Heart left ventricle (tissue), 16 donors: ENCODE measurements at regions not wholly inside any gene's neighbourhood (a gene's known extent, or its start where the extent isn't known, plus 50 kb on each side); places are given as distances from the start of the nearest gene placed in this dataset.

ENCODE experiments used
- ATAC-seq, 4 donors: fragments of 200-7000 bp; cut with Tn5 transposase; one replicate each; pipeline ENCODE4 v1.9.1; 2020 to 2022; ENCODE audit warnings: moderate library complexity in 4 of 4, mild to moderate bottlenecking in 3 of 4, moderate number of reproducible peaks in 1 of 4
- DNase-seq, 5 donors: peaks; one replicate each; pipeline ENCODE4 v3.0.0-alpha.2; 2020
- H3K27ac ChIP-seq, 12 donors: fragments of 200-600 bp; sonication (generic) in 4 of 12; one replicate each; pipeline versions ENCODE4 v1.5.0 to v1.8.0; 2016 to 2022; ENCODE audit warnings: mild to moderate bottlenecking in 2 of 12
- H3K27me3 ChIP-seq, 9 donors: fragments of 200-600 bp; sonication (generic) in 2 of 9; one replicate each; pipeline versions ENCODE4 v1.5.1 to v1.8.0; 2016 to 2022; ENCODE audit warnings: mild to moderate bottlenecking in 3 of 9
- H3K36me3 ChIP-seq, 9 donors: fragments of 200-600 bp; sonication (generic) in 2 of 9; one replicate each; pipeline versions ENCODE4 v1.5.0 to v1.8.0; 2018 to 2022; ENCODE audit warnings: mild to moderate bottlenecking in 2 of 9
- H3K4me1 ChIP-seq, 12 donors: fragments of 200-600 bp; sonication (generic) in 4 of 12; one replicate each; pipeline versions ENCODE4 v1.5.0 to v1.8.0; 2016 to 2022; ENCODE audit warnings: mild to moderate bottlenecking in 3 of 12
- H3K4me3 ChIP-seq, 12 donors: fragments of 200-600 bp; sonication (generic) in 4 of 12; one replicate each; pipeline versions ENCODE4 v1.5.0 to v1.8.0; 2017 to 2022; ENCODE audit warnings: mild to moderate bottlenecking in 9 of 12, moderate library complexity in 4 of 12
- H3K9me3 ChIP-seq, 12 donors: fragments of 200-600 bp; sonication (generic) in 4 of 12; one replicate each; pipeline versions ENCODE4 v1.5.0 to v1.8.0; 2016 to 2022; ENCODE audit warnings: mild to moderate bottlenecking in 1 of 12
- POLR2A ChIP-seq, 2 donors: fragments of 450-650 bp; IDR thresholded peaks; one replicate each; pipeline ENCODE4 v1.6.1; 2017; ENCODE audit warnings: antibody characterized with exemption in 2 of 2, mild to moderate bottlenecking in 2 of 2, moderate library complexity in 2 of 2
- WGBS, 4 donors: extraction: QIAGEN DNeasy Blood & Tissue Kit in 2 of 4; methylation state at CpG; one replicate each; pipeline versions ENCODE4 v1.1.5 to v1.1.7; 2013 to 2018; 5-methylcytosine and 5-hydroxymethylcytosine counted together
- intact Hi-C, 10 donors: fragments of 100-400 bp; cut with DNase I; formaldehyde crosslinking; loops; one replicate each; pipeline versions ENCODE4 v1.11.1 to v1.14.2; 2022
- TF ChIP-seq, protein P1 (sequence below), 12 donors: fragments of 200-600 bp; sonication (generic) in 4 of 12; IDR thresholded peaks; one replicate each; pipeline versions ENCODE4 v1.5.0 to v1.8.0; 2018 to 2022; ENCODE audit warnings: antibody characterized with exemption in 12 of 12, mild to moderate bottlenecking in 5 of 12
- donor health status: ischemic (EF 13 %, LVEDD 7.1; RV severe dilation, severe dysfunction).
- donor health status: healthy with polysubstance abuse.
- donor health status: DM: no; HTN: yes; CAD: no.
- donor health status: DM: no; HTN: no; CAD: no.
- donor health status: ischemic (EF 25% LVEDD 6.9; RV normal size, moderate dysfunction).
- donor health status: ischemic (EF 25% LVEDD 5.7; RV mildly dilated, moderate dysfunction).
- donor health status: healthy.
- donor health status: DM: yes; HTN: yes; CAD: no.
- donor health status: ischemic (EF 35%, LVEDD 5.7; RV mildly dilated, moderate dysfunction).
- donor health status: nonischemic (EF 11% LVEDD 7.7; RV severe dilation, severe dysfunction).
- donor health status: DM: yes; HTN: yes; CAD: no.
- donor health status: PGD.
- donor health status: ischemic (EF 29% LVEDD 5.4; RV normal size, mild dysfunction).
- donor health status: nonischemic (EF 23%, LVEDD 6.1; RV moderate dilation, normal function).

DNA sequence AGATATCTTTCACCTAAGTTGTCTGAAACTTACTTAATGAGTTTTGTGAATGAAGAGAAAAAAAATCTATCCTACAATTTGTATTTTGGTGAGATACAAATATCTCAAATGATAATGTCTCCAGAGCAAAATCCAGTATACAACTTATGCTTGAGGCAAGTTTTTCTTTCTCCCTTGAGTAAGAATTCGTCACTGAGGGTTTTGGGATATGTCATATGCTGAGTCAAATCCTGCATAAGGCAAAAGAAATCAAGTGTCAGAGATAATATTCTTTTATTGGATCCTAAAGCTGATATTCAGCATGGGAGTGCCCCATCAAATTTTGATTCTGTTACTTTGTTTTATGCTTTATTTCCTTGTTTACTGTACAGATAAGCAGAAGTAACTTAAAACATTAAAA, 1308.6 kb downstream of the ARAP2 start:
- DNase-seq (no peak), ATAC-seq (no peak)
- H3K27me3 ChIP-seq, result no peaks in the 10 kb centered on the region
- 32 to 51% (median 36%) methylated on average over 1 of the region's 1 CpG for WGBS, 4 donors
- H3K36me3 ChIP-seq, result no peaks in the 10 kb centered on the region
- intact Hi-C loops, result no loop called here
- TF ChIP-seq, protein P1, sequence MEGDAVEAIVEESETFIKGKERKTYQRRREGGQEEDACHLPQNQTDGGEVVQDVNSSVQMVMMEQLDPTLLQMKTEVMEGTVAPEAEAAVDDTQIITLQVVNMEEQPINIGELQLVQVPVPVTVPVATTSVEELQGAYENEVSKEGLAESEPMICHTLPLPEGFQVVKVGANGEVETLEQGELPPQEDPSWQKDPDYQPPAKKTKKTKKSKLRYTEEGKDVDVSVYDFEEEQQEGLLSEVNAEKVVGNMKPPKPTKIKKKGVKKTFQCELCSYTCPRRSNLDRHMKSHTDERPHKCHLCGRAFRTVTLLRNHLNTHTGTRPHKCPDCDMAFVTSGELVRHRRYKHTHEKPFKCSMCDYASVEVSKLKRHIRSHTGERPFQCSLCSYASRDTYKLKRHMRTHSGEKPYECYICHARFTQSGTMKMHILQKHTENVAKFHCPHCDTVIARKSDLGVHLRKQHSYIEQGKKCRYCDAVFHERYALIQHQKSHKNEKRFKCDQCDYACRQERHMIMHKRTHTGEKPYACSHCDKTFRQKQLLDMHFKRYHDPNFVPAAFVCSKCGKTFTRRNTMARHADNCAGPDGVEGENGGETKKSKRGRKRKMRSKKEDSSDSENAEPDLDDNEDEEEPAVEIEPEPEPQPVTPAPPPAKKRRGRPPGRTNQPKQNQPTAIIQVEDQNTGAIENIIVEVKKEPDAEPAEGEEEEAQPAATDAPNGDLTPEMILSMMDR (IDR thresholded peaks at IDR 0.05), result no peak
- TF ChIP-seq POLR2A (IDR thresholded peaks at IDR 0.05), result no peak
- H3K27ac ChIP-seq, result no peak overlapping the region
- no peaks in the 10 kb centered on the region for H3K4me1 ChIP-seq
- no peak overlapping the region for H3K4me3 ChIP-seq
- H3K9me3 ChIP-seq, result peaks cover 0 to 5% (median 0%) of the 10 kb centered on the region in 12 donors

DNA sequence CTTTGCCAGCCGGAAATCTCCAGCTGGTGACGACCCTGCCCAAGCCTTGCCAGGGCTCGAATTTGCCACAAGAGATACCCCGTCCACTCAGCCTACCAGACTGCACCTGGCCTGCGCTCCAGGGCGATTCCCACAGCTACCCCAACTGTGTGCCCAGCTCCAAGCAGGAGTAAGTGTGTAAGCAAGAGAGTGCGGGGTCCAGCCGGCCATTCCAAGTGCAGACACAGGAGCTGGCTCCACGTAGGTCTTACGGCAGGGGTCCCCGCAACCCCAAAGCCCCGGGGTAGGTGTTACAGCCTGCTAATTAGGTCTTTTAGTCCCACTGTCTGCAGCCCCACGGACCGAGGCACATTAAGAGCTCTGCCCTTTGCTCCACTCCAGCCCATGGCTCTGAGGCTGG, 1305.2 kb downstream of the ARAP2 start:
- DNase-seq (peak in 1 of 5 donors; percentile 33), ATAC-seq (no peak)
- TF ChIP-seq, protein P1 (IDR thresholded peaks at IDR 0.05), result no peak
- no peaks in the 10 kb centered on the region for H3K9me3 ChIP-seq
- intact Hi-C loops, result no loop called here
- H3K4me1 ChIP-seq, result no peaks in the 10 kb centered on the region
- WGBS, 4 donors, result 80 to 88% (median 83%) methylated on average over 10 to 14 of the region's 14 CpGs
- H3K27me3 ChIP-seq, result no peaks in the 10 kb centered on the region
- no peaks in the 10 kb centered on the region for H3K36me3 ChIP-seq
- H3K4me3 ChIP-seq, result no peak overlapping the region
- no peak overlapping the region for H3K27ac ChIP-seq

DNA sequence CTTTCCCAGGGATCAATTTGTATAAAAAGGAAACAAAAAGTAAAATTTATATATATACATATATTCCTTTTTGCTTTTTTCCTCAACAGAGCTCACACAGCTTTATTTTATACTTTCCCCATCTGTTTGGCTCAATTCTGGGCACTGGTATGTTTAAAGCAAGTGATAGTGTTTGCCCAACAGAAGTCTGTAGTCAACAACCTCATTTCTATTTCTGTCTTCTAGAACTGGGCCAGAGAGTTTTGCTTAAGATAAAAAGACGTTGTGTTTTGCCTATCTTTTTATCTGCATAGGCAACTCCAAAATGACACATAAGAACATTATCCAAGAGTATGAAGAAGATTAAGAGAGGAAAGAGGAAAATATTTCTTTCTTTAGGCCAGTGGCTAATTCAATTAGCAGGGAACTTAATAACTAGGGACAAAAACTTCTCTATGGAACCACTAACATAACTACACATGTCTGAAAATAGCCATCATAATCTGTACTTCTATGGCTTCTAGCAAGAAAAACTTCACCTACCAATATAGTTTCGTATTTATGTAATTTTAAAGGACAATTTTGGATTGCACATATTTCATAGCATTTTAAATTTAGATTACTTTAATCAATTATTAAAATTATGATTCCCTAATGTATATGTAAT, 1300.5 kb downstream of the ARAP2 start:
- ATAC-seq, result no peak

DNA sequence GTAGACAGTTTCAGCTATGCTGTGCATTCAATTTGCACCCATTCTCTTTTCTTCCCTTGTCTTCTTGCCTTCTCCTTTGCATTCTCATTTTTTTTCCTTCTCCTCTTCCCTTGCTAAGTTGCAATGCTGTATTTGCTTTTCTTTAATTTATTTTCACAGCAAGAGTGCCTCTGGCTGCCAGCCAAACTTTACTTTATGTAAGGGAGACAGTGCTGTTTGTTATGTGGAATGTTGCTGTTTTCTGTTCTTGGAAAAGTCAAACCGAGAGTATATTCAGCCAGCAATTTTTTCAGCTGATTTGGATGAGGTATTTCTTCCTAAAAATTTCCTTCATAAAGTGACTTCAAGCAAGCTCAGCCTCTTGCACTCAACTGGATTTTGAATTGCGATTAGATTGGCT, 1293.4 kb downstream of the ARAP2 start:
- intact Hi-C loops, result no loop called here
- Histone ChIP-seq H3K4me3 (no peak overlapping the region), H3K9me3 (peaks cover 0 to 4% (median 0%) of the 10 kb centered on the region in 12 donors), H3K27ac (no peak overlapping the region), H3K4me1 (no peaks in the 10 kb centered on the region), H3K36me3 (no peaks in the 10 kb centered on the region), H3K27me3 (no peaks in the 10 kb centered on the region)
- TF ChIP-seq POLR2A (IDR thresholded peaks at IDR 0.05), result no peak
- TF ChIP-seq, protein P1 (IDR thresholded peaks at IDR 0.05), result no peak
- 55 to 65% (median 61%) methylated on average over 2 of the region's 2 CpGs for WGBS, 4 donors
- no peak for ATAC-seq
- no peak for DNase-seq

More for the DNA sequence above, 1300.5 kb downstream of the ARAP2 start:
- Histone ChIP-seq H3K27ac (no peak overlapping the region), H3K36me3 (no peaks in the 10 kb centered on the region), H3K9me3 (no peaks in the 10 kb centered on the region), H3K27me3 (no peaks in the 10 kb centered on the region), H3K4me1 (no peaks in the 10 kb centered on the region), H3K4me3 (no peak overlapping the region)
- intact Hi-C loops, result no loop called here
- WGBS, 4 donors, result 25 to 40% (median 32%) methylated on average over 2 of the region's 2 CpGs
- DNase-seq, result no peak
- TF ChIP-seq POLR2A (IDR thresholded peaks at IDR 0.05), result no peak
- TF ChIP-seq, protein P1 (IDR thresholded peaks at IDR 0.05), result no peak
